ENCODE measurements at regions not wholly inside any gene's neighbourhood (a gene's known extent, or its start where the extent isn't known, plus 50 kb on each side); places are given as distances from the start of the nearest gene placed in this dataset.
A peak's percentile ranks its signal among the peaks of the same experiment; 100 is the strongest.

DNA sequence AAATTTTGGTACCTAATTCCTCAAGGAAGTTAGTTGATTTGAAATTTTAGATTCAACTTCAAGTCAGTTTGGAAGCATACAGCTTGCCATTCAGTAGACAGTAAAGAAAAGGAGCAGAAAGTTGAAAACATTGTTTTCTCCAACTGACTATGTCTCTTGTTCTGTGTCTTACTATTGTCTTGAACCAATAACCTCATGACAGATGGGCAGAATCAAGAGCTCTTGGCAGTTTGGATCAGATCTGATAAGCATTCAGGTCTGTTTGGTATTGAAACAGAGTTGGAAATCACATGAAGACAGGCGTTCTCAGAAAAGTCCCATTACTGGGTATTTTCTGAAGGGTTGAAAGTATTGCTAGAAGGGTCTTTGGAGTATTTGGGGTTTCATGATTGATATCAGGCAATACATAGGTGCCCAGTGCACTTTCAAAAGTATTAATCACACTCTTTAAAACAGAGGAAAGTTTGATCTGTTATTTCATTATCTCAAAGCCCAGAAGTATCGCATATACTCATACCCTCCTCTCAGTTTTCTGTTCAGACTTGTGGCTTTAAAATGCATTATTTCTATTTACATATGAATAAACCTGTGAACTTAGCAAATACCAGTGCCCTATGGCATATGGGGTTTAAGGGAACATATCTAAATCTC lies 428.4 kb upstream of the ZEB2 start:
- TF ChIP-seq POLR2AphosphoS5 (IDR thresholded peaks at IDR 0.05), result no peak
- TF ChIP-seq CTCF (IDR thresholded peaks at IDR 0.05), result no peak
- no peak for TF ChIP-seq EP300 (IDR thresholded peaks at IDR 0.05)
- TF ChIP-seq POLR2A (IDR thresholded peaks at IDR 0.05), result no peak
- 83 to 88% methylated on average over 2 of the region's 2 CpGs for WGBS, 2 donors (ENCODE audit: low coverage in 1 of 2)
- Histone ChIP-seq H3K27me3 (no peaks in the 10 kb centered on the region), H3K4me3 (no peak overlapping the region), H3K9me3 (no peaks in the 10 kb centered on the region), H3K27ac (no peak overlapping the region), H3K36me3 (no peaks in the 10 kb centered on the region), H3K4me1 (peaks cover 0 to 14% (median 0%) of the 10 kb centered on the region in 3 donors)
- no peak for ATAC-seq

GRCh38 chr2:144947709-144948037 lies 427.8 kb upstream of the ZEB2 start:
- TF ChIP-seq EP300 (IDR thresholded peaks at IDR 0.05) (no peak), POLR2A (IDR thresholded peaks at IDR 0.05) (no peak), POLR2AphosphoS5 (IDR thresholded peaks at IDR 0.05) (no peak), CTCF (IDR thresholded peaks at IDR 0.05) (no peak)
- no peak for ATAC-seq
- Histone ChIP-seq H3K4me3 (no peak overlapping the region), H3K27me3 (no peaks in the 10 kb centered on the region), H3K36me3 (no peaks in the 10 kb centered on the region), H3K27ac (no peak overlapping the region), H3K4me1 (peaks cover 0 to 21% (median 0%) of the 10 kb centered on the region in 3 donors), H3K9me3 (no peaks in the 10 kb centered on the region)
- 90 to 91% methylated on average over 2 of the region's 2 CpGs for WGBS, 2 donors (ENCODE audit: low coverage in 1 of 2)

GRCh38 chr2:144946263-144946662 lies 426.3 kb upstream of the ZEB2 start:
- TF ChIP-seq POLR2A (IDR thresholded peaks at IDR 0.05) (no peak), CTCF (IDR thresholded peaks at IDR 0.05) (no peak), POLR2AphosphoS5 (IDR thresholded peaks at IDR 0.05) (no peak), EP300 (IDR thresholded peaks at IDR 0.05) (no peak)
- 50 to 100% methylated on average over 1 of the region's 1 CpG for WGBS, 2 donors (ENCODE audit: low coverage in 1 of 2)
- Histone ChIP-seq H3K27ac (no peak overlapping the region), H3K36me3 (no peaks in the 10 kb centered on the region), H3K4me1 (peaks cover 0 to 22% (median 0%) of the 10 kb centered on the region in 3 donors), H3K4me3 (no peak overlapping the region), H3K9me3 (no peaks in the 10 kb centered on the region), H3K27me3 (no peaks in the 10 kb centered on the region)
- ATAC-seq, result no peak

DNA sequence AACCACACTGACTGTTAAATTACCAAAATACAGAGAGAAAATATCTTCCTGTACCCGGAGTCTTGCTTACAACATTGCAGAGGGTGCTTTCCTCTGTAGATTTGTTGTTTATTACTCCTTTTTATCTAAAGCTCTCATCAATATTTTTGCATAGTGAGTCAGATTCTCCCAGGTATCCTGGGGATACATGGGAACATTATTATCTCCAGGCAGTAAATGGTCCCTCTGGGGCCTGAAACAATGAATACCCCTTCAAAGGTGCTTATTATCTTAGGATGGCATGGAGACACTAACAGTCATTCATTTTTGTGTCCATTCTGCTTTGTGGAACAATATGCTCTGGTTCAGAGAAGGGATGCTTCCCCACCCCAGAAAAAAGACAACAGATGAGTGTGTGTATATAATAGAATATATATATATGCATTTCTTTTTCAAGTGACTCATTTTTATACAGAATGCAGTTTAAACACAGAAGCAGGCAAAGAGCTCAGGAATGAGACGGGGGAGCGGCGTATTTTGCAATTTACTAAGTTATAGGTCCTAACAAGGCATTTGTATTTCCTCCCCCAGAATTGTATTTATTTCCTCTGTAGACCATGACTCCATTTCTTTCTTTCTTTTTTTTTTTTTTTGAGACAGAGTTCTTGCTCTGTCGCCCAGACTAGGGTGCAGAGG lies 424.8 kb upstream of the ZEB2 start:
- WGBS, 2 donors (ENCODE audit: low coverage in 1 of 2), result 83 to 86% methylated on average over 4 of the region's 5 CpGs
- H3K27ac ChIP-seq, result peak overlapping the region in 1 of 4 donors; percentile 0
- TF ChIP-seq POLR2A (IDR thresholded peaks at IDR 0.05) (no peak), EP300 (IDR thresholded peaks at IDR 0.05) (no peak), CTCF (IDR thresholded peaks at IDR 0.05) (no peak), POLR2AphosphoS5 (IDR thresholded peaks at IDR 0.05) (no peak)
- no peak for ATAC-seq
- peaks cover 0 to 24% (median 0%) of the 10 kb centered on the region in 3 donors for H3K4me1 ChIP-seq
- no peaks in the 10 kb centered on the region for H3K9me3 ChIP-seq
- H3K4me3 ChIP-seq, result no peak overlapping the region
- no peaks in the 10 kb centered on the region for H3K27me3 ChIP-seq
- no peaks in the 10 kb centered on the region for H3K36me3 ChIP-seq

GRCh38 chr2:144943986-144944385 lies 424.1 kb upstream of the ZEB2 start:
- peaks cover 0 to 31% (median under 1%) of the 10 kb centered on the region in 3 donors for H3K4me1 ChIP-seq
- peak overlapping the region in 1 of 4 donors; percentile 0 for H3K27ac ChIP-seq
- H3K36me3 ChIP-seq, result no peaks in the 10 kb centered on the region
- no peak overlapping the region for H3K4me3 ChIP-seq
- TF ChIP-seq CTCF (IDR thresholded peaks at IDR 0.05) (no peak), POLR2AphosphoS5 (IDR thresholded peaks at IDR 0.05) (peak; percentile 23), EP300 (IDR thresholded peaks at IDR 0.05) (no peak), POLR2A (IDR thresholded peaks at IDR 0.05) (no peak)
- WGBS, 2 donors (ENCODE audit: low coverage in 1 of 2), result 29 to 42% methylated on average over 2 of the region's 2 CpGs
- no peak for ATAC-seq
- H3K9me3 ChIP-seq, result no peaks in the 10 kb centered on the region
- no peaks in the 10 kb centered on the region for H3K27me3 ChIP-seq
